ENCODE measurements at regions not wholly inside any gene's neighbourhood (a gene's known extent, or its start where the extent isn't known, plus 50 kb on each side); places are given as distances from the start of the nearest gene placed in this dataset.
"Not testable (repeated sequence)": the region's sequence is repeated elsewhere in the genome, so short reads cannot be mapped to it uniquely, and the experiment has no call there.

DNA sequence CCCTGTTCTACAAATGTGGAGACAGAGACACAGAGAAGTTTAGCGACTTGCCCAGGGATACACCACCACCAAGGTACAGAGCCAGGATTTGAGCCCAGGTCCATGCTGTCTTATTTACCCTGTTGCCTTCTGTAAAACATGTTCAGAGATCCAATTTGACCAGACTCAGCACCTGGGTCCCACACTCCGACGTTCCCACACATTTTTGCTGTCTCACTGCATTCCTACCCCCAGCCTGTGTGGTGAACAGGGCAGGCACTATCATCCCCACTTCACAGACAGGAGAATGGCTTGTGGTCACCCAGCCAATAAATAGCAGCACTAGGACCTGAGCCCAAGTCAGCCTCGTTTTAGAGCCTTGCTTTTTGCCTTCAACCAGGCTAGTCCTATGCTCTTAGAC, 102.8 kb downstream of the PJA1 start:
- no peak for DNase-seq (ENCODE audit: low spot score)

DNA sequence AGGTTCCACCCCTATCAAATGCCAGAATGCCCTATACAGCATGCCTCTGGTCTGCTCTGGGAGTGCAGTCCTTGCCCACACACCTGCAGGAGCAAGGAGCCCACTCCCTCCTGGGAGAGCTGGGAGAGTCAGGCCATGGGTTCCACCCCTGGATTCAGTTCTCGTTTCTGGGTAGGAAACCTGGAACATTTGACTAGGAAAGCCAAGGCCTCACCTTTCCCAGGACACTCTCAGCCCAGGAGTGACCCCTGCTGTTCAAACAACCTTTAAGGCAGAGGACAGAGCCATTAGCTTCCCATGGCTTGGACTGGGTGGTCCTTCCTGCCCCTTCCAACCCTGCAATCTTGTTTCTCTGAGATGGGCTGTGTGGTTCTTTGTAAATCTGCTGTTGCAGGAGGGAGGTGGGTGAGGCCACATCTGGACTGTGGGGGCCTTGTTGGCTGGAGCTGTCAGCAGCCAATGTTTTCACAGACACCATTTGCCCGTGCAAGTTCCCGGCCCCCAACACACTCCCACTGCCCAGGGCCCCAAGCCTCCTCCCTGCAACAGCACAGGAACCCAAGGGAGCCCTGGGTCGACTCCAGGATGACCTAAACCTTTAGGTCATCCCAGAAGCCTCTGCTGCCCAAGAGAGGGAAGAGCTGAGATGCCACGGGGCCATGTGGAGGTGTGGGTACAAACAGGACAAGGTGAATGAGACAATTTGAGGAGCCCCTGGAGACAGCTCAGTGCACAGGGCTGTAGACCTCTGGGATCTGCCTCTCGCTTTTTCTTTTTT, 104.4 kb downstream of the PJA1 start:
- no peak for DNase-seq (ENCODE audit: low spot score)

GRCh38 chrX:69055193-69055592, 110.1 kb downstream of the PJA1 start:
- no peak for DNase-seq (ENCODE audit: low spot score)

DNA sequence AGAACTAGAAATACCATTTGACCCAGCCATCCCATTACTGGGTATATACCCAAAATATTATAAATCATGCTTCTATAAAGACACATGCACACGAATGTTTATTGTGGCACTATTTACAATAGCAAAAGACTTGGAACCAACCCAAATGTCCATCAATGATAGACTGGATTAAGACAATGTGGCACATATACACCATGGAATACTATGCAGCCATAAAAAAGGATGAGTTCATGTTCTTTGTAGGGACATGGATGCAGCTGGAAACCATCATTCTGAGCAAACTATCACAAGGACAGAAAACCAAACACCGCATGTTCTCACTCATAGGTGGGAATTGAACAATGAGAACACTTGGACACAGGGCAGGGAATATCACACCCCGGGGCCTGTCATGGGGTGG, 110.8 kb downstream of the PJA1 start:
- DNase-seq (ENCODE audit: low spot score): not testable (repeated sequence)

DNA sequence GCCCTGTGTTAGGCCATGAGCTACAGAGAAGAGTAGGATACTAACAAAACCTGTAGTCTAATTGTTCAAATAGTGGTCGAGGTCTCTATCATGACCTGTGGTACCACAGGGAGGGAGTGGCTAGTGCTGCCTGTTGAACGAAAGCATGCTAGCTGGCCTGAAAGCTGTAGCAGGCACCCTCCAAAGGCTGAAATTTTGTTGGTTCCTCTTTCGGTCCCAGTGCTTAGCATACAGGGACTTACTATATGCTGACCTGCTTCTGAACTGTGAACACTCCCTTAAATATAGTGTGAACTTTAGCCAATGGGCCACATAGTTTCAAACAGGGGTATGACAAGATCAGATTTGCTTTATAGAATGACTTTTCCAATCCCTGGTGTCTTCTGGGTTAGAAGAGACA, 113.4 kb downstream of the PJA1 start:
- no peak for DNase-seq (ENCODE audit: low spot score)

DNA sequence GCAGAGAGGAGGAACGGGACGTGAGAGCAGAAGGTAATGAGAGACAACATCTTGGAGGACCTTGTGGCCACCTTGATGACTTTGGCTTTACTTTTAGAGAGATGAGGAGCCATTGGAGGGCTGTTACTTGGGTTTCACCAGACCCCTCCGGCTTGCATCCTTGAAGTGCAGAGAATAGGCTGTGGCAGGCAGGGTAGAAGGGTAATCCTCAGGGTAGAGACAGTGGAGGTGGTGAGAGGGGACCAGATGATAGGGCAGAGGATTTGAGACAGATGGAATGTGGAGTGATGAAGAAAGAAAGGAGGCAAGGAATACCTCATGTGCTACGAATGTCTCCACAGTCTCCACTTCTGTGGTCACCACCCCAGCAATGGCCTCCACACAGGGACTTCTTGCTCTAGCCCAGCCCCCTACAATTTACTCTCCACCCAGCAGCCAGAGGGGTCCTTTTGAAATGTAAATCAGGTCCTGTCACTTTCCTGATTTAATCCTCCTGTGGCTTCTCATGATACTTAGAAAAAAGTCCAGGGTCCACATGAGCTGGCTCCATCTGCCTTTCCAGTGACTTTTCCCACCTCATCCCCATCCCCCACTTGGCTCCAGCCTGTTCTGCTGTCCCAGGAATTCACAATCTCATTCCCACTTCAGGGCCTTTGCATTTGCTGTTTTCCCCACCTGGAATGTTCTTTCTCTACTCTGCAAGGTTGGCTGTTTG, 115.0 kb downstream of the PJA1 start:
- no peak for DNase-seq (ENCODE audit: low spot score)

GRCh38 chrX:69046996-69047490, 118.2 kb downstream of the PJA1 start:
- no peak for DNase-seq (ENCODE audit: low spot score)

DNA sequence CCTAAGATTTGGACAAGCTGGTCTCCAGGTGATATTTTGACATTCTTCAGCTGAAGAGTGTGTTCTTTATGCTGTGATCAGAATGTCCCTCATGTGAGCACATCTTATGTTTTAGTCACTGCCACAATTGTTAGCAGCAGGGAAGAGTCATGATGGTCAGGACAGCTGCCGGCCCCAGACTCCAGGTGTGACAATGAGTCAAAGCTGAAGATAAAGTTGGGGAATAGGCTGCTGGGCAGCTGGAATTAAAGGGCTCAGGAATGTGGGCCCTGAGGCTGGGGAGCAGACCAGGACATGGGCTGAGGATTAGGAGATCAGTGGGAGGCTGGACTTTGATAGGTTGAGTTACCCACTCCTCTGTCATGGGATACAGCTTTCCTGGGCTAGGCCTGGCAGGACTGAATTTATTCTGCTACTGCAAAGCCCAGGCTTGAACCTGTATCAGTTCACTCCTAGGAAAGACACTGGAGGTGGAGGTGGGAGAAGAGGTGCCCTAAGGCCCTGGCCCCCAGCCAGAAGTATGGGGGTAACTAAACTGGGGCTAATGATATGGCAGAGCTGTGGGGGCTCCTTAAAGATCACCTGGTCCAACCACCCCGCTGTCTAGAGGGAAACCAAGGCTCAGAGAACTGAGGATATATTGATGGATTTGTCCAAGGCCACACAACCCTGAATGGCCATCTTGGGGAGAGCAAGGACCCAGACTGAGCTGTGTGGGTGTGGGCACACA, 119.5 kb downstream of the PJA1 start:
- DNase-seq (ENCODE audit: low spot score): no peak

DNA sequence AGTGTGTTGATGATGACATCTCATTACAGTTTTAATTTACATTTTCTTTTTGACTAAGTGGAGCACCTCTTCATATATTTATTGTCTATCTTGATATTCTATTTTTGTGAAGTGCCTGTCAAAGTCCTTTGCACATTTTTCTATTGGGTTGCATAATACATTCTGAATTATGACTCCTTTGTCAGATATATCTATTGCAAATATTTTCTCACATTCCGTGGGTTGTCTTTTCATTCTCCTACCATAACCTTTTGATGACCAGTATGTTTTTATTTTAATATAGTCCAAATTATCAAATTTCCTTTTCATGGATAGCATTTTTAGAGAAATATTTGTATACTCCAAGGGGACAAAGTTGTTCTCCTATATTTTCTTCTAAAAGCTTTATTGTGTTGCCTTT, 126.4 kb downstream of the PJA1 start:
- DNase-seq (ENCODE audit: low spot score): no peak

- no peak for DNase-seq (ENCODE audit: low spot score)
These were observed 127.1 kb downstream of the PJA1 start for GRCh38 chrX:69038188-69038587.

DNA sequence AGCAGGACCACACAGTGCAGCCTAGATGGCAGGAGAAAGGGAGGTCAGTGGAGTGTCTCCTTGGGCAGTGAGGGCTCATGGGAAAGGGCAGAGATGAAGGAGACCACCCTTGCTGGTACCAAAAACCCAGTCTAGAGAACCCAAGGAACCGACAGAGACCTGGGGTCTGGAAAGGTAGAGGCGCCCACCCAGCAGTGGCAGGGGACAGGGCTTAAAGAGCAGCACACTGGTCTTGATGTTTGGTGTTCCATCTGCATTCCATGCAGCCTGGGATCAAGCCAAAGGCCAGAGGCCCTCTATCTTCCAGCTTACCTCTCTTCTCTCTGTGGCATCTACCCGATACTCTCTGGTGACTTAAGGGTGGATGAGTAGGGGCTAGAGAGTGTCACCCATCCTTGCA, 127.5 kb downstream of the PJA1 start:
- no peak for DNase-seq (ENCODE audit: low spot score)

GRCh38 chrX:69036674-69037573, 128.3 kb downstream of the PJA1 start:
- DNase-seq (ENCODE audit: low spot score): no peak

- DNase-seq (ENCODE audit: low spot score): no peak
These were observed 130.8 kb downstream of the PJA1 start for GRCh38 chrX:69034451-69034850.

DNA sequence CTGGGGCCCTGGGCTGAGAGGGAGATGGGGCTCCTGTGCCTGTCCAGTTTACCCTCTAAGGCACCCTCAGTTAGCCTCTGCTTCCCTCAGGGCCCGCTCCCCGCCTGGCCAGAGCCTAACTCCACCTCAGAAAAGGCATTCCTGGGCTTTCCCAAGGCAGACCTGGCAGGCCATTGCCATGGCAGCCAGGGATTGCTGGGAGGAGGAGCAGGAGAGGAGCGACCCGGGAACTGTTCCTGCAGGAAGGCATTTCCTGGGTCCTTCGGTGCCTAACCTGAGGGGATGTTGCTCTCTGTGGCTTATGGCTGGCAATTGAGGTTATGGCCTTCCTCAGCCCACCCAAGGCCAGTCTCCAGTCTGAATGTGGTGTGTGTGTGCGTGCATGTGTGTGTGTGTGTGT, 131.3 kb downstream of the PJA1 start:
- no peak for DNase-seq (ENCODE audit: low spot score)

GRCh38 chrX:69032601-69033000, 132.7 kb downstream of the PJA1 start:
- no peak for DNase-seq (ENCODE audit: low spot score)

GRCh38 chrX:69031971-69032391, 133.3 kb downstream of the PJA1 start:
- DNase-seq (ENCODE audit: low spot score): no peak

DNA sequence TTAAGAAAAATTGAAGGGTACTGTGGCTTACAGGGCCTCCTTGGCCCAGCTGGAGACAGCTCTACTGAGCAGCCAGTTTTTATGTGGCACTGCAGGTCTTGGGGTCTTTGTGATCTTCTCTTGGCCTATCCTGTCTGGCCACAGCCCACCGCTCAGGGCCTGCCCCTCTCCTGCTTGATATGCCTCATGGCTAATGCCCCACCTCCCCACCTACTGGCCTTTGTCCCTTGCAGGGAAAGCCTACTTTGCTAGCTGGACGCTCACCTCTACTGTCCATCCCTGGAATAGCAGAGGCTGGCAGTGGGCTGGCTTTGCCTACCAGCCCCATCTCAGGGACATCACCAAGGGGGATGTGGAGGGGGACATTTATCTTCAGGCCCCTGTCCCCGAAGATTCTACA, 134.1 kb downstream of the PJA1 start:
- no peak for DNase-seq (ENCODE audit: low spot score)

DNA sequence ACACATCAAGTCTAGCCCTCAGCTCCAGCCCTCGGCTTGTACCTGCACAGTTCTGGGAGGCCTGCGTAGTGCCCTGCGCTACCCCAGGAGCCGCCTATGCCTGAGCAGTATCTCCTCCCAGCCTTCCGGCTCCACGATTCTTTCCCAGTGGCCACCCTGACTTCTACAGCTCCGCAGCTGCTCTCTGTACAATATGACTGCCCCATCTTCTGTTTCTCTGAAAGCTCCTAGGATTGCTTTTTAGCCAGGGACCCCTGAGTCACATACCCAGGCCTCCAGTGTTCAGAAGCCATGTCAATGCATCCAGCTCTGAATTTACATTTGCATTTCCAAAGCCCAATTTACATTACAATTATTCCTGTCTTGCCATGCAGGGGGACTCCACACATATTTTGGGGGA, 135.5 kb downstream of the PJA1 start:
- DNase-seq (ENCODE audit: low spot score): no peak

- DNase-seq (ENCODE audit: low spot score): no peak
These were observed 136.5 kb downstream of the PJA1 start for GRCh38 chrX:69028761-69029120.

GRCh38 chrX:69028006-69028760, 137.1 kb downstream of the PJA1 start:
- DNase-seq (ENCODE audit: low spot score): no peak
